ENCODE measurements at regions not wholly inside any gene's neighbourhood (a gene's known extent, or its start where the extent isn't known, plus 50 kb on each side); places are given as distances from the start of the nearest gene placed in this dataset.

- ChIA-PET CTCF (no interaction called here), POLR2A (no interaction called here)
- Mint-ChIP-seq H3K9me3 (no peaks in the 10 kb centered on the region), H3K27me3 (no peaks in the 10 kb centered on the region), H3K4me3 (no peak overlapping the region), H3K4me1 (no peaks in the 10 kb centered on the region), H3K27ac (no peak overlapping the region), H3K36me3 (ENCODE audit: low read depth) (no peaks in the 10 kb centered on the region)
- no peak for DNase-seq
Observed at GRCh38 chr1:5601516-5601915, 390.7 kb downstream of the NPHP4 start.

GRCh38 chr1:5599541-5599940 is 392.7 kb downstream of the NPHP4 start:
- POLR2A ChIA-PET, result no interaction called here
- DNase-seq, result no peak
- no peaks in the 10 kb centered on the region for H3K4me1 Mint-ChIP-seq

GRCh38 chr1:5598824-5599395 is 393.3 kb downstream of the NPHP4 start:
- Mint-ChIP-seq H3K36me3 (ENCODE audit: low read depth) (no peaks in the 10 kb centered on the region), H3K9me3 (no peaks in the 10 kb centered on the region), H3K27me3 (peaks cover 2% of the 10 kb centered on the region), H3K4me1 (no peaks in the 10 kb centered on the region), H3K4me3 (no peak overlapping the region), H3K27ac (no peak overlapping the region)
- ChIA-PET CTCF (no interaction called here), POLR2A (no interaction called here)
- DNase-seq, result no peak

More at GRCh38 chr1:5599541-5599940, 392.7 kb downstream of the NPHP4 start:
- Mint-ChIP-seq H3K27ac (no peak overlapping the region), H3K9me3 (no peaks in the 10 kb centered on the region), H3K36me3 (ENCODE audit: low read depth) (no peaks in the 10 kb centered on the region), H3K27me3 (peaks cover 2% of the 10 kb centered on the region), H3K4me3 (no peak overlapping the region)
- CTCF ChIA-PET, result no interaction called here

GRCh38 chr1:5597991-5598823 is 394.0 kb downstream of the NPHP4 start:
- Mint-ChIP-seq H3K9me3 (no peaks in the 10 kb centered on the region), H3K4me3 (no peak overlapping the region), H3K27ac (no peak overlapping the region), H3K36me3 (ENCODE audit: low read depth) (no peaks in the 10 kb centered on the region), H3K27me3 (peaks cover 2% of the 10 kb centered on the region), H3K4me1 (no peaks in the 10 kb centered on the region)
- ChIA-PET CTCF (interaction anchor here (1.2 kb wide), 1 partner anchor 88 kb away, joined by 3 read pairs; no protein-coding TSS in a partner anchor), POLR2A (no interaction called here)
- DNase-seq, result no peak

GRCh38 chr1:5597171-5597850 is 394.9 kb downstream of the NPHP4 start:
- H3K36me3 Mint-ChIP-seq (ENCODE audit: low read depth), result no peaks in the 10 kb centered on the region
- H3K4me3 Mint-ChIP-seq, result no peak overlapping the region
- no peak overlapping the region for H3K27ac Mint-ChIP-seq
- peaks cover 2% of the 10 kb centered on the region for H3K27me3 Mint-ChIP-seq
- no peaks in the 10 kb centered on the region for H3K4me1 Mint-ChIP-seq
- CTCF ChIA-PET, result interaction anchor here (1.2 kb wide), 1 partner anchor 87 kb away, joined by 3 read pairs; no protein-coding TSS in a partner anchor
- no peaks in the 10 kb centered on the region for H3K9me3 Mint-ChIP-seq
- POLR2A ChIA-PET, result no interaction called here
- no peak for DNase-seq

- Mint-ChIP-seq H3K27ac (no peak overlapping the region), H3K4me3 (no peak overlapping the region), H3K9me3 (peaks cover 2% of the 10 kb centered on the region), H3K36me3 (ENCODE audit: low read depth) (no peaks in the 10 kb centered on the region), H3K4me1 (no peaks in the 10 kb centered on the region), H3K27me3 (peaks cover 2% of the 10 kb centered on the region)
- POLR2A ChIA-PET, result no interaction called here
- CTCF ChIA-PET, result interaction anchor here (1.2 kb wide), 1 partner anchor 86 kb away, joined by 3 read pairs; no protein-coding TSS in a partner anchor
- DNase-seq, result no peak
Observed at GRCh38 chr1:5596651-5597050, 395.6 kb downstream of the NPHP4 start.

GRCh38 chr1:5595531-5596170 is 396.6 kb downstream of the NPHP4 start:
- H3K4me3 Mint-ChIP-seq, result no peak overlapping the region
- H3K4me1 Mint-ChIP-seq, result no peaks in the 10 kb centered on the region
- POLR2A ChIA-PET, result no interaction called here
- no peak for DNase-seq
- peaks cover 2% of the 10 kb centered on the region for H3K27me3 Mint-ChIP-seq
- CTCF ChIA-PET, result no interaction called here
- peaks cover 8% of the 10 kb centered on the region for H3K9me3 Mint-ChIP-seq
- H3K36me3 Mint-ChIP-seq (ENCODE audit: low read depth), result no peaks in the 10 kb centered on the region
- H3K27ac Mint-ChIP-seq, result no peak overlapping the region

GRCh38 chr1:5594056-5594956 is 397.9 kb downstream of the NPHP4 start:
- ChIA-PET POLR2A (no interaction called here), CTCF (no interaction called here)
- Mint-ChIP-seq H3K27me3 (peaks cover 4% of the 10 kb centered on the region), H3K27ac (no peak overlapping the region), H3K9me3 (peaks cover 8% of the 10 kb centered on the region), H3K4me3 (no peak overlapping the region), H3K4me1 (no peaks in the 10 kb centered on the region), H3K36me3 (ENCODE audit: low read depth) (no peaks in the 10 kb centered on the region)
- no peak for DNase-seq

GRCh38 chr1:5590717-5591116 is 401.5 kb downstream of the NPHP4 start:
- no peak for DNase-seq
- H3K9me3 Mint-ChIP-seq, result peaks cover 8% of the 10 kb centered on the region
- H3K27ac Mint-ChIP-seq, result no peak overlapping the region
- peaks cover 6% of the 10 kb centered on the region for H3K27me3 Mint-ChIP-seq
- ChIA-PET POLR2A (no interaction called here), CTCF (no interaction called here)
- no peak overlapping the region for H3K4me3 Mint-ChIP-seq
- no peaks in the 10 kb centered on the region for H3K4me1 Mint-ChIP-seq
- no peaks in the 10 kb centered on the region for H3K36me3 Mint-ChIP-seq (ENCODE audit: low read depth)

- ChIA-PET POLR2A (no interaction called here), CTCF (no interaction called here)
- Mint-ChIP-seq H3K27me3 (peaks cover 5% of the 10 kb centered on the region), H3K27ac (no peak overlapping the region), H3K4me1 (no peaks in the 10 kb centered on the region), H3K4me3 (no peak overlapping the region), H3K36me3 (ENCODE audit: low read depth) (no peaks in the 10 kb centered on the region), H3K9me3 (peaks cover 6% of the 10 kb centered on the region)
- DNase-seq, result no peak
Observed at GRCh38 chr1:5586629-5587028, 405.6 kb downstream of the NPHP4 start.

GRCh38 chr1:5585256-5585655 is 407.0 kb downstream of the NPHP4 start:
- Mint-ChIP-seq H3K36me3 (ENCODE audit: low read depth) (no peaks in the 10 kb centered on the region), H3K27ac (no peak overlapping the region), H3K9me3 (no peaks in the 10 kb centered on the region), H3K4me3 (no peak overlapping the region), H3K27me3 (peaks cover 7% of the 10 kb centered on the region), H3K4me1 (no peaks in the 10 kb centered on the region)
- ChIA-PET CTCF (no interaction called here), POLR2A (no interaction called here)
- no peak for DNase-seq

- POLR2A ChIA-PET, result no interaction called here
- CTCF ChIA-PET, result no interaction called here
- H3K9me3 Mint-ChIP-seq, result no peaks in the 10 kb centered on the region
- H3K27ac Mint-ChIP-seq, result no peak overlapping the region
- no peaks in the 10 kb centered on the region for H3K4me1 Mint-ChIP-seq
- no peak overlapping the region for H3K4me3 Mint-ChIP-seq
- no peak for DNase-seq
- no peaks in the 10 kb centered on the region for H3K36me3 Mint-ChIP-seq (ENCODE audit: low read depth)
- H3K27me3 Mint-ChIP-seq, result peaks cover 2% of the 10 kb centered on the region
Observed at GRCh38 chr1:5580926-5581325, 411.3 kb downstream of the NPHP4 start.

GRCh38 chr1:5579966-5580365 is 412.3 kb downstream of the NPHP4 start:
- no peak for DNase-seq
- ChIA-PET POLR2A (no interaction called here), CTCF (no interaction called here)
- H3K9me3 Mint-ChIP-seq, result no peaks in the 10 kb centered on the region
- no peak overlapping the region for H3K4me3 Mint-ChIP-seq
- H3K27me3 Mint-ChIP-seq, result peaks cover 2% of the 10 kb centered on the region
- peaks cover 3% of the 10 kb centered on the region for H3K4me1 Mint-ChIP-seq
- no peaks in the 10 kb centered on the region for H3K36me3 Mint-ChIP-seq (ENCODE audit: low read depth)
- no peak overlapping the region for H3K27ac Mint-ChIP-seq
